ENCODE measurements at regions not wholly inside any gene's neighbourhood (a gene's known extent, or its start where the extent isn't known, plus 50 kb on each side); places are given as distances from the start of the nearest gene placed in this dataset.

- TF ChIP-seq, protein P1, sequence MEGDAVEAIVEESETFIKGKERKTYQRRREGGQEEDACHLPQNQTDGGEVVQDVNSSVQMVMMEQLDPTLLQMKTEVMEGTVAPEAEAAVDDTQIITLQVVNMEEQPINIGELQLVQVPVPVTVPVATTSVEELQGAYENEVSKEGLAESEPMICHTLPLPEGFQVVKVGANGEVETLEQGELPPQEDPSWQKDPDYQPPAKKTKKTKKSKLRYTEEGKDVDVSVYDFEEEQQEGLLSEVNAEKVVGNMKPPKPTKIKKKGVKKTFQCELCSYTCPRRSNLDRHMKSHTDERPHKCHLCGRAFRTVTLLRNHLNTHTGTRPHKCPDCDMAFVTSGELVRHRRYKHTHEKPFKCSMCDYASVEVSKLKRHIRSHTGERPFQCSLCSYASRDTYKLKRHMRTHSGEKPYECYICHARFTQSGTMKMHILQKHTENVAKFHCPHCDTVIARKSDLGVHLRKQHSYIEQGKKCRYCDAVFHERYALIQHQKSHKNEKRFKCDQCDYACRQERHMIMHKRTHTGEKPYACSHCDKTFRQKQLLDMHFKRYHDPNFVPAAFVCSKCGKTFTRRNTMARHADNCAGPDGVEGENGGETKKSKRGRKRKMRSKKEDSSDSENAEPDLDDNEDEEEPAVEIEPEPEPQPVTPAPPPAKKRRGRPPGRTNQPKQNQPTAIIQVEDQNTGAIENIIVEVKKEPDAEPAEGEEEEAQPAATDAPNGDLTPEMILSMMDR (IDR thresholded peaks at IDR 0.05; ENCODE audit: insufficient read depth, low read length): no peak
- TF ChIP-seq GABPA (IDR thresholded peaks at IDR 0.05; ENCODE audit: low read depth) (no peak), POLR2AphosphoS5 (IDR thresholded peaks at IDR 0.05; ENCODE audit: low read depth) (no peak), SPI1 (IDR thresholded peaks at IDR 0.05; ENCODE audit: borderline replicate concordance, low read depth) (no peak)
- TF ChIP-seq, protein P2, sequence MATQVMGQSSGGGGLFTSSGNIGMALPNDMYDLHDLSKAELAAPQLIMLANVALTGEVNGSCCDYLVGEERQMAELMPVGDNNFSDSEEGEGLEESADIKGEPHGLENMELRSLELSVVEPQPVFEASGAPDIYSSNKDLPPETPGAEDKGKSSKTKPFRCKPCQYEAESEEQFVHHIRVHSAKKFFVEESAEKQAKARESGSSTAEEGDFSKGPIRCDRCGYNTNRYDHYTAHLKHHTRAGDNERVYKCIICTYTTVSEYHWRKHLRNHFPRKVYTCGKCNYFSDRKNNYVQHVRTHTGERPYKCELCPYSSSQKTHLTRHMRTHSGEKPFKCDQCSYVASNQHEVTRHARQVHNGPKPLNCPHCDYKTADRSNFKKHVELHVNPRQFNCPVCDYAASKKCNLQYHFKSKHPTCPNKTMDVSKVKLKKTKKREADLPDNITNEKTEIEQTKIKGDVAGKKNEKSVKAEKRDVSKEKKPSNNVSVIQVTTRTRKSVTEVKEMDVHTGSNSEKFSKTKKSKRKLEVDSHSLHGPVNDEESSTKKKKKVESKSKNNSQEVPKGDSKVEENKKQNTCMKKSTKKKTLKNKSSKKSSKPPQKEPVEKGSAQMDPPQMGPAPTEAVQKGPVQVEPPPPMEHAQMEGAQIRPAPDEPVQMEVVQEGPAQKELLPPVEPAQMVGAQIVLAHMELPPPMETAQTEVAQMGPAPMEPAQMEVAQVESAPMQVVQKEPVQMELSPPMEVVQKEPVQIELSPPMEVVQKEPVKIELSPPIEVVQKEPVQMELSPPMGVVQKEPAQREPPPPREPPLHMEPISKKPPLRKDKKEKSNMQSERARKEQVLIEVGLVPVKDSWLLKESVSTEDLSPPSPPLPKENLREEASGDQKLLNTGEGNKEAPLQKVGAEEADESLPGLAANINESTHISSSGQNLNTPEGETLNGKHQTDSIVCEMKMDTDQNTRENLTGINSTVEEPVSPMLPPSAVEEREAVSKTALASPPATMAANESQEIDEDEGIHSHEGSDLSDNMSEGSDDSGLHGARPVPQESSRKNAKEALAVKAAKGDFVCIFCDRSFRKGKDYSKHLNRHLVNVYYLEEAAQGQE (IDR thresholded peaks at IDR 0.05; ENCODE audit: insufficient replicate concordance, low read depth): no peak
Observed at GRCh38 chr16:65809627-65810026, 556.9 kb upstream of the CDH5 start.
